ENCODE measurements at regions not wholly inside any gene's neighbourhood (a gene's known extent, or its start where the extent isn't known, plus 50 kb on each side); places are given as distances from the start of the nearest gene placed in this dataset.

- DNase-seq (ENCODE audit: low spot score), result no peak
Measured at GRCh38 chr14:22415605-22415959, 173.4 kb downstream of the DAD1 start.

GRCh38 chr14:22414876-22415604 is 174.0 kb downstream of the DAD1 start:
- DNase-seq (ENCODE audit: low spot score), result no peak

- no peak for DNase-seq (ENCODE audit: low spot score)
Measured at GRCh38 chr14:22412926-22413411, 176.1 kb downstream of the DAD1 start.

GRCh38 chr14:22411398-22412055 is 177.5 kb downstream of the DAD1 start:
- DNase-seq (ENCODE audit: low spot score), result no peak

DNA sequence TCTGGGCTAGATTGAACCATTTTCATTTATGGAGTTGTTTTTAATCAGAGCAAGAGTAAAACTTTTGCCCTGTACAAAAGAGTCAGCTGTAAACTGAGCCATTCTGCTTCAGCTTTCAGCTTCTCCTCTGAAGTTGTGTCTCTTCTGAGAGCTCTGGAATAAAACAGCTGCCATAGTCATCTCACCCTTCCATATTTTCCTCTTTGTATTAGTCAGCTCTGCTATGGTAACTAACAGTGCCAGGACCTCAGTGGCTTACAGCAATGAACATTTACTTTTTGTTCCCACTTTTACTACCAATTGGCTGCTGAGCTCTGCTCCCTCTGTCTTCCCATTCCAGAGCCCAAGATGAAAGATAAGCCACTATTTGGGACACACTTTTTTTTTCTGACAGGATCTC is 178.5 kb downstream of the DAD1 start:
- no peak for DNase-seq (ENCODE audit: low spot score)

DNA sequence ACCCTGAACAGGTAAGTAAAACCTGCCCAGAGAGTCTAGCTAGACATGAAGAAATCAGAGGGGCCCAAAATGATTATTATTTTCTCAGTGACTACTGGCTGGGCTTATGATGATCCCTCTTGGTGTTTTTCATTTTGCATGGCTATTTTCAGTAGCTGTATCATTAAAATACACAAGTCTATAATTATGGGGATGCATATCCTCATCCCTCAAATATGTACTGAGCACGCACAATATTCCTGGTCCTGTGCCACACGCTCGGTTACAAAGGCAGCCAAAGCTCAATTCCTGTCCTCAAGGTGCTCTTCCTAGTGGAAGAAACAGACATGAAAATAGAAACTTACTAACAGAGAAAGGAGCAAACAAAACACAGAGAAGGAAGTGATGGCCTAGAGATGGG is 180.0 kb downstream of the DAD1 start:
- no peak for DNase-seq (ENCODE audit: low spot score)

DNA sequence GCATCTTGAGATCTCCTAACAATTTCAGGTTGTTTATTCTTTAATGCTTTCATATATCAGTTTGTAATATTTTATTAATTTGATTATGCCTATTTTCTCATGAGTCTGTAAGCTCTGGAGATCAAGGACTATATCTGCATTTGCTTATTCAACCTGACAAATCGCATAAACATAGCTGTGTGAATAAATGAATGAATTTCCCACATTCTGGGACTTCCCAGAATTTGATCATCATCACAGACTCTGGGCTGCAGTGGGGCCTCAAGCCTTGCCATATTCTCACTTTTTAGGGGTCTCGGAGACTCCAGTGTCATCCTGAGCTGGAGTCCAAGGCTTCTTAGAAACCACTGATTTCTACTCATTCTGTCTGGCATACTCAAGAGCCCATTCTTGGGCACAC is 180.5 kb downstream of the DAD1 start:
- DNase-seq (ENCODE audit: low spot score), result no peak

GRCh38 chr14:22407033-22407432 is 182.0 kb downstream of the DAD1 start:
- no peak for DNase-seq (ENCODE audit: low spot score)

- DNase-seq (ENCODE audit: low spot score), result no peak
Measured at GRCh38 chr14:22405201-22405600, 183.8 kb downstream of the DAD1 start.

DNA sequence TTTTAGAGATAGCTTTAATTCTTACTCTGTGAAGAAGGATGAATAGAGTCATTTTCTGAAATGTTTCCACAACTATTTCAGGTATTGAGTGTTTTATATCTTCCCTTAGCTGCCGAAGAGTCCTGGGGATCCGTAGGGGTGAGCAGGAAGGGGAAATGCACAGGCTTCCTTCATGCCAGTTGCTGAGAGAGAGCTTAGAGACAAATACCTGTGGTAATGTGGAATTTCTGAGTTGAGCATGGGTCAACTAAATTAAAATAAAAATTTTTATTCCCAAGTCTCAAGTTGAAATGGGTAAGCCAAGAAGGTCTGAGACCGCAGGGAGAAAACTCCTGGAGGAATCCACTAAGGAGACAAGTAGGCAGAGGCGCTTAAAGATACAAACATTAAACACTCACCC is 185.7 kb downstream of the DAD1 start:
- no peak for DNase-seq (ENCODE audit: low spot score)

GRCh38 chr14:22400655-22401259 is 188.3 kb downstream of the DAD1 start:
- no peak for DNase-seq (ENCODE audit: low spot score)

- no peak for DNase-seq (ENCODE audit: low spot score)
Measured at GRCh38 chr14:22399776-22400175, 189.2 kb downstream of the DAD1 start.

- DNase-seq (ENCODE audit: low spot score), result no peak
Measured at GRCh38 chr14:22397221-22397737, 191.7 kb downstream of the DAD1 start.

DNA sequence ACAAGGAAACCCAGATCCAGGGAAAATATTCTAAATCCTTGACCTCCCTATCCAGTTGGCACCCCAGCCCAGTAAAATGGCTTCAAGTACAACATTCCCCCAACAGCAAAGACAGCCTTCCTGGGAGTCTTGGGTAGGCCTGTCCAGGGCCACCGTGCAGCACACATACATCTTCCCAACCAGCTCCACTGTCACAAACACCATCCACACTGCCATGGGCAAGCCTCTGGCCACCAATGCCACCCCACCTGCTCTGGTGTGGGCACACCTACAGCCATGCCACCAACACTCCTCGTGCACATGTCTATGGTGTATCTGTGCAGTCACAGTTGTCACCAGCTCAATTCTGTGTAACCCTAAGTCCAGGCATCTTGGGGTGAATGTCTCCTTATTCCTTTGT is 193.2 kb downstream of the DAD1 start:
- DNase-seq (ENCODE audit: low spot score), result no peak

DNA sequence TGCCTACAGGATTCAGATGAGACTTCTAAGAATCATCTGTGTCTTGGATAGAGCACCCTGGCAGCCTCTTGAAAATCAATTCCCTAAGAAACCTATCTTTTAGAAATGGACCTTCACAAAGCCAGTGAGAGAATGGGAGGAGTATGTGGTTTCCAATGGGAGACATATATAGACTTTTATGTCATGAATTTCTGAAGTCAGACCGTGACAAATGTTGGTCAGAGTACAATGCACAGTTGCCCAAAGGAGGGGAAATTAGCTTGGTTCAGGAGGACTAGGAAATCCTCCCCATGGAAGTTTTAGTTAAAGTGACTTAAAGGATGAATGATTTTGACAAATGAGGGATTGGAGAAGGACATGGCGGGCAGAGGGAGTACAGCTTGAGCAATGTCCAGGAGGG is 194.4 kb downstream of the DAD1 start:
- no peak for DNase-seq (ENCODE audit: low spot score)

DNA sequence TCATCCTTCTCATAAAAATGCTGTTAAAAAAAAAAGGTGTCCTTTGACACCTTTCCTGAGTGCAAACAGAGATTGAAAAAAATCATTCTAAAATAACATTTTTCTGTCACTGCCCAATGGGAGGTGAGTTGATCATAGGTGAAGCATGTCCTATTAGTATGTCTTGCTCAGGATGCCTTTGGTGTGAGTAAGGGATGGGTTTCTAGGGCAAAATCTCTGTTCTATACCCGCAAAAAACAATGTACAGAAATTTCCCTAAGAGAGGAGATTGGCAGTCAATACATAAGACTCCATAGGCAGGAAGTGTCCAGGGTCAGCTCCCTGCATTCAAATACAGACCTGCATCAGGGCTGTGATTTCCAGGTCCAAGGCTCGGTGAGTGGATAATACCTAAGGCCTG is 195.2 kb downstream of the DAD1 start:
- no peak for DNase-seq (ENCODE audit: low spot score)

GRCh38 chr14:22391908-22392565 is 197.0 kb downstream of the DAD1 start:
- DNase-seq (ENCODE audit: low spot score), result peak; percentile 76

DNA sequence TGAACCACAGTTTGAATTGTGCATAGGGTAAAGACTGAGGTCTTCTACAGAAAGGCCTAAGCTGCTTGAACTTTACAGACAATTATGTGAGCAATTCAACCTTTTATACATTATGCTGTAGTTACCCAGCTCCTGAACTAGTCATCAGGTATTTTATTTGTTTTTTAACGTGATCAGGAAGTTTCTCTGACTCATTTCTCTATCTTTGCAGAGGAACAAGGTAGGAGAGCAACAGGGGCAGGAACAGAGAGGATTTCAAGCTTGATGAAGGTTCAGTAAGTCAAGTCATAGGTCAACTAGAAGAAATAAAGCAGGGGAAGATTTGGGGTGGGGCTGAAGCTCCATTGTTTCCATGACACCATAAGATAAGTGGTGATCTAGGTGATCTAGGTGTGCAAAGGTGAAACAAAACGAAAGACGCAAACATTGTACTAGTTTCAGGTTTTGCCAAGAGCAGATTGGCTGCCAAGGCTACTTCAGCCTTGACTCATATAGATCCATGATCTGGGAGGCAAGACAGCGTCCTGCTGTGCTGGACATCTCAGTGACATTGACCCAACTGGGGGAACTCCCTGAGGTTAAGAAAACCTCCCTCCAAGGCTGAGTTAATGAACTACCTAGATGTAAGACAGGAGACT is 198.1 kb downstream of the DAD1 start:
- no peak for DNase-seq (ENCODE audit: low spot score)

DNA sequence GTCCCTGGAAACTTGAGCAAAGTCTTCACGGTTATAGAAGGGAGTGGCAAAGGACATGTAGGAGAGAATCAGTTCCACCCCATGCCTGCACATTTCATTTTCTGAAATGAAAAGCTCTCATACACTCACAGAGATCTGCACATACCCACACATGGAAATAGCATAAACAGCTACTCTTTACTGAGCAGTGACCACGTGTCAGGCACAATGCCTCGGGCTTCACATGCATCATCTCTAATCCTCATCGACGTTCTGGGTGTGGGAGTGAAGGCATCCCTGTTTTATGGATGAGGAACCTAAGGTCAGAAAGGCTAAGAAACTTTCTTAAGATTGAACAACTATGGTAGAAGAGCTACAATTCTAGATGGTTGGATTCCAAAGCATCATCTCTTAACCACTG is 198.8 kb downstream of the DAD1 start:
- DNase-seq (ENCODE audit: low spot score), result no peak

GRCh38 chr14:22388669-22389595 is 200.1 kb downstream of the DAD1 start:
- peak; percentile 99 for DNase-seq (ENCODE audit: low spot score)

- DNase-seq (ENCODE audit: low spot score), result no peak
Measured at GRCh38 chr14:22387776-22388241, 201.2 kb downstream of the DAD1 start.

All from COLO829 (cell line).